ENCODE measurements at regions not wholly inside any gene's neighbourhood (a gene's known extent, or its start where the extent isn't known, plus 50 kb on each side); places are given as distances from the start of the nearest gene placed in this dataset.

GRCh38 chr1:36729289-36729688 lies 246.6 kb upstream of the CSF3R start:
- no peak overlapping the region for H3K4me3 ChIP-seq
- H3K27me3 ChIP-seq = peaks cover 0 to 51% (median 0%) of the 10 kb centered on the region in 4 donors
- WGBS, 2 donors = 20 to 40% methylated on average over 1 to 8 of the region's 9 CpGs
- intact Hi-C loops (cut with DNase I) = no loop called here
- H3K36me3 ChIP-seq = no peaks in the 10 kb centered on the region
- no peaks in the 10 kb centered on the region for H3K9me3 ChIP-seq
- no peaks in the 10 kb centered on the region for H3K4me1 ChIP-seq
- H3K27ac ChIP-seq = no peak overlapping the region
- TF ChIP-seq POLR2A (IDR thresholded peaks at IDR 0.05) = no peak
- TF ChIP-seq CTCF (IDR thresholded peaks at IDR 0.05) = no peak
- DNase-seq = no peak

- 15 to 71% methylated on average over 4 of the region's 6 CpGs for WGBS, 2 donors
- no peak for DNase-seq
- intact Hi-C loops (cut with DNase I) = no loop called here
These were observed 246.1 kb upstream of the CSF3R start for GRCh38 chr1:36728846-36729245.

GRCh38 chr1:36728051-36728450 lies 245.3 kb upstream of the CSF3R start:
- H3K4me3 ChIP-seq = no peak overlapping the region
- WGBS, 2 donors = 71 to 72% methylated on average over 7 to 8 of the region's 8 CpGs
- no peaks in the 10 kb centered on the region for H3K36me3 ChIP-seq
- H3K4me1 ChIP-seq = no peaks in the 10 kb centered on the region
- TF ChIP-seq POLR2A (IDR thresholded peaks at IDR 0.05) (no peak), CTCF (IDR thresholded peaks at IDR 0.05) (no peak)
- no peaks in the 10 kb centered on the region for H3K9me3 ChIP-seq
- no peak overlapping the region for H3K27ac ChIP-seq
- intact Hi-C loops (cut with DNase I) = no loop called here
- no peak for DNase-seq
- peaks cover 0 to 45% (median 0%) of the 10 kb centered on the region in 4 donors for H3K27me3 ChIP-seq

More at GRCh38 chr1:36728846-36729245, 246.1 kb upstream of the CSF3R start:
- no peak overlapping the region for H3K4me3 ChIP-seq
- no peaks in the 10 kb centered on the region for H3K36me3 ChIP-seq
- peaks cover 0 to 46% (median 0%) of the 10 kb centered on the region in 4 donors for H3K27me3 ChIP-seq
- no peak for TF ChIP-seq CTCF (IDR thresholded peaks at IDR 0.05)
- H3K4me1 ChIP-seq = no peaks in the 10 kb centered on the region
- no peaks in the 10 kb centered on the region for H3K9me3 ChIP-seq
- H3K27ac ChIP-seq = no peak overlapping the region

- WGBS, 2 donors = 70 to 82% methylated on average over 3 of the region's 3 CpGs
- peaks cover 0 to 51% (median 0%) of the 10 kb centered on the region in 4 donors for H3K27me3 ChIP-seq
- DNase-seq = no peak
- H3K4me3 ChIP-seq = no peak overlapping the region
- H3K4me1 ChIP-seq = no peaks in the 10 kb centered on the region
- no peaks in the 10 kb centered on the region for H3K36me3 ChIP-seq
- H3K27ac ChIP-seq = no peak overlapping the region
- no peaks in the 10 kb centered on the region for H3K9me3 ChIP-seq
- TF ChIP-seq POLR2A (IDR thresholded peaks at IDR 0.05) (no peak), CTCF (IDR thresholded peaks at IDR 0.05) (no peak)
- intact Hi-C loops (cut with DNase I) = no loop called here
These were observed 242.4 kb upstream of the CSF3R start for GRCh38 chr1:36725151-36725550.

GRCh38 chr1:36723813-36724212 lies 241.1 kb upstream of the CSF3R start:
- peaks cover 0 to 48% (median 0%) of the 10 kb centered on the region in 4 donors for H3K27me3 ChIP-seq

More at GRCh38 chr1:36723813-36724212, 241.1 kb upstream of the CSF3R start:
- DNase-seq = no peak
- no peak overlapping the region for H3K4me3 ChIP-seq
- no peak overlapping the region for H3K27ac ChIP-seq
- H3K36me3 ChIP-seq = no peaks in the 10 kb centered on the region
- H3K4me1 ChIP-seq = no peaks in the 10 kb centered on the region
- intact Hi-C loops (cut with DNase I) = no loop called here
- TF ChIP-seq CTCF (IDR thresholded peaks at IDR 0.05) (no peak), POLR2A (IDR thresholded peaks at IDR 0.05) (no peak)
- 29 to 70% methylated on average over 1 of the region's 1 CpG for WGBS, 2 donors
- no peaks in the 10 kb centered on the region for H3K9me3 ChIP-seq

Data from esophagus squamous epithelium (tissue), 5 donors.